ENCODE measurements at regions not wholly inside any gene's neighbourhood (a gene's known extent, or its start where the extent isn't known, plus 50 kb on each side); places are given as distances from the start of the nearest gene placed in this dataset.

- no peak overlapping the region for H3K27ac ChIP-seq
- DNase-seq = no peak
- H3K4me3 ChIP-seq = no peak overlapping the region
- intact Hi-C loops (cut with DNase I; ENCODE audit: low total_unique reads) = no loop called here
- no peak for TF ChIP-seq POLR2A (IDR thresholded peaks at IDR 0.05)
- TF ChIP-seq CTCF (IDR thresholded peaks at IDR 0.05) = no peak
- no peaks in the 10 kb centered on the region for H3K36me3 ChIP-seq
- no peaks in the 10 kb centered on the region for H3K27me3 ChIP-seq
- no peaks in the 10 kb centered on the region for H3K9me3 ChIP-seq
- no peaks in the 10 kb centered on the region for H3K4me1 ChIP-seq
Observed at GRCh38 chr18:64318547-64318946, 169.7 kb upstream of the LINC00305 start.

DNA sequence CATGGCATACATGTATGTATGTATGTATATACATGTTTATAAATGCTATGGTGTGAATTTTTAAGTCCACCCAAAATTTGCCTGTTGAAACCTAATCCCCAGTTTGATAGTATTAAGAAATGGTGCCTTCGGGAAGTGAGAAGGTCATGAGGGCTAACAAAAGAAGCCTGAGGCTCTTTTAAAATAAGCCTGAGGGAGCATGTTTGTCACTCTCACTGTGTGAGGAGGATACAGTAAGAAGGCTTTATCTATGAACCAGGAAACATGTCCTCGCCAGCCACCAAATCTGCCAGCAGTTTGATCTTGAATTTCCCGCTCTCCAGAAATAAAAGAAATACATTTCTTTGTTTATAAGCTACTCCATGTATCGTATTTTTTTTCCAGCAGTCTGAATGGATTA, 163.0 kb upstream of the LINC00305 start:
- no peak for DNase-seq
- no peak overlapping the region for H3K4me3 ChIP-seq
- H3K27ac ChIP-seq = no peak overlapping the region
- intact Hi-C loops (cut with DNase I; ENCODE audit: low total_unique reads) = no loop called here
- no peaks in the 10 kb centered on the region for H3K36me3 ChIP-seq
- no peak for TF ChIP-seq CTCF (IDR thresholded peaks at IDR 0.05)
- no peak for TF ChIP-seq POLR2A (IDR thresholded peaks at IDR 0.05)
- no peaks in the 10 kb centered on the region for H3K4me1 ChIP-seq
- no peaks in the 10 kb centered on the region for H3K9me3 ChIP-seq
- H3K27me3 ChIP-seq = no peaks in the 10 kb centered on the region

DNA sequence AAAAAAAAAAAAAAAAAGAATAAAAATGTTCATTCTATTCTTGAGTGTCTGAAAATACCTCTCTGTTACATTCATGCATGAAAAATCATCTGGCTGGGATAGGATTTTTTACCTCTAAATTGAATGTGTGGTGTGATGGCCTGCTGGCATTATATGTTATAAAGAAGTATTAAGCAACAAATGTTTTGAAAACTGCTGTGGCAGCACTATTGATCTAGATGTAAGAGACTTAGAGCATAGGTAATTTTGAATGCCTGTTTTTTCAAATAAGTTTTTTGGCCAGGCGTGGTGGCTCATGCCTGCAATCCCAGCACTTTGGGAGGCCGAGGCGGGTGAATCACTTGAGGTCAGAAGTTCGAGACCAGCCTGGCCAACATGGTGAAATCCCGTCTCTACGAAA, 147.0 kb upstream of the LINC00305 start:
- no peaks in the 10 kb centered on the region for H3K36me3 ChIP-seq
- no peak for DNase-seq
- TF ChIP-seq CTCF (IDR thresholded peaks at IDR 0.05) (no peak), POLR2A (IDR thresholded peaks at IDR 0.05) (no peak)
- no peaks in the 10 kb centered on the region for H3K4me1 ChIP-seq
- H3K9me3 ChIP-seq = no peaks in the 10 kb centered on the region
- no peak overlapping the region for H3K27ac ChIP-seq
- H3K27me3 ChIP-seq = no peaks in the 10 kb centered on the region
- no peak overlapping the region for H3K4me3 ChIP-seq
- intact Hi-C loops (cut with DNase I; ENCODE audit: low total_unique reads) = no loop called here

DNA sequence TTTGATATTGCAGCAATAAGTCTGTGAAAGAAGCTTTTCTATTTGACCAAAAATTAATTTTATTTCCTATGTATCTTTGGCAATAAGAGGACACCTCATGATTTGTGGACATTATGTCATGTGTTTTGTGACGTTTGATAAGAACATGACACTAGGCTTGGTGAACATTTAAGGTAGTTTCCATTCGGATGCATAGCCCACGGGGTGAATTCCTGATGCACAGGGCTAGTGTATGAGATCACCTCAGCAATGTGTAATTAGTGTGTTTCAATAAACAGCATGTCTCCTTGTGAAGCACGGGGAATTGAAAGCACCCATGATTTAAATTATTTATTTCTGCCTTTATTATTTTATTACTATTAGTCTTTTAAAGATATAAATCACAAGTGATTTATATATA, 146.1 kb upstream of the LINC00305 start:
- Histone ChIP-seq H3K27ac (no peak overlapping the region), H3K36me3 (no peaks in the 10 kb centered on the region), H3K27me3 (no peaks in the 10 kb centered on the region), H3K9me3 (no peaks in the 10 kb centered on the region), H3K4me3 (no peak overlapping the region), H3K4me1 (no peaks in the 10 kb centered on the region)
- intact Hi-C loops (cut with DNase I; ENCODE audit: low total_unique reads) = no loop called here
- TF ChIP-seq CTCF (IDR thresholded peaks at IDR 0.05) = no peak
- TF ChIP-seq POLR2A (IDR thresholded peaks at IDR 0.05) = no peak
- DNase-seq = no peak

- Histone ChIP-seq H3K27me3 (no peaks in the 10 kb centered on the region), H3K4me3 (no peak overlapping the region), H3K36me3 (no peaks in the 10 kb centered on the region), H3K27ac (no peak overlapping the region), H3K9me3 (no peaks in the 10 kb centered on the region), H3K4me1 (no peaks in the 10 kb centered on the region)
- TF ChIP-seq CTCF (IDR thresholded peaks at IDR 0.05) = no peak
- TF ChIP-seq POLR2A (IDR thresholded peaks at IDR 0.05) = no peak
- intact Hi-C loops (cut with DNase I; ENCODE audit: low total_unique reads) = no loop called here
- DNase-seq = no peak
Observed at GRCh38 chr18:64288432-64288831, 139.5 kb upstream of the LINC00305 start.
